ENCODE measurements at regions not wholly inside any gene's neighbourhood (a gene's known extent, or its start where the extent isn't known, plus 50 kb on each side); places are given as distances from the start of the nearest gene placed in this dataset.

GRCh38 chr4:125688841-125689240 lies 374.1 kb downstream of the FAT4 start:
- no peak for TF ChIP-seq CTCF (IDR thresholded peaks at IDR 0.05; ENCODE audit: low read depth, low read length)
- no peak for DNase-seq
- H3K36me3 ChIP-seq: no peaks in the 10 kb centered on the region
- no peaks in the 10 kb centered on the region for H3K9me3 ChIP-seq
- no peaks in the 10 kb centered on the region for H3K4me1 ChIP-seq
- no peaks in the 10 kb centered on the region for H3K27me3 ChIP-seq
- H3K4me3 ChIP-seq (ENCODE audit: low read depth, low read length): no peak overlapping the region

GRCh38 chr4:125689805-125690204 lies 375.1 kb downstream of the FAT4 start:
- Histone ChIP-seq H3K27me3 (no peaks in the 10 kb centered on the region), H3K36me3 (no peaks in the 10 kb centered on the region), H3K4me1 (no peaks in the 10 kb centered on the region), H3K4me3 (ENCODE audit: low read depth, low read length) (no peak overlapping the region), H3K9me3 (no peaks in the 10 kb centered on the region)
- TF ChIP-seq CTCF (IDR thresholded peaks at IDR 0.05; ENCODE audit: low read depth, low read length): no peak
- no peak for DNase-seq

- no peaks in the 10 kb centered on the region for H3K27me3 ChIP-seq
- H3K36me3 ChIP-seq: no peaks in the 10 kb centered on the region
- no peaks in the 10 kb centered on the region for H3K9me3 ChIP-seq
- H3K4me1 ChIP-seq: no peaks in the 10 kb centered on the region
- no peak overlapping the region for H3K4me3 ChIP-seq (ENCODE audit: low read depth, low read length)
- no peak for DNase-seq
- no peak for TF ChIP-seq CTCF (IDR thresholded peaks at IDR 0.05; ENCODE audit: low read depth, low read length)
Measured at GRCh38 chr4:125693228-125693627, 378.5 kb downstream of the FAT4 start.

GRCh38 chr4:125702406-125702805 lies 387.7 kb downstream of the FAT4 start:
- no peak overlapping the region for H3K4me3 ChIP-seq (ENCODE audit: low read depth, low read length)
- H3K9me3 ChIP-seq: no peaks in the 10 kb centered on the region
- H3K36me3 ChIP-seq: no peaks in the 10 kb centered on the region
- no peak for TF ChIP-seq CTCF (IDR thresholded peaks at IDR 0.05; ENCODE audit: low read depth, low read length)
- H3K27me3 ChIP-seq: no peaks in the 10 kb centered on the region
- no peaks in the 10 kb centered on the region; the same call in 1 of the 2 replicates for H3K4me1 ChIP-seq
- no peak for DNase-seq

GRCh38 chr4:125703443-125703842 lies 388.7 kb downstream of the FAT4 start:
- no peaks in the 10 kb centered on the region for H3K9me3 ChIP-seq
- H3K4me1 ChIP-seq: no peaks in the 10 kb centered on the region; the same call in 1 of the 2 replicates
- TF ChIP-seq CTCF (IDR thresholded peaks at IDR 0.05; ENCODE audit: low read depth, low read length): no peak
- DNase-seq: no peak
- H3K36me3 ChIP-seq: no peaks in the 10 kb centered on the region
- no peak overlapping the region for H3K4me3 ChIP-seq (ENCODE audit: low read depth, low read length)
- no peaks in the 10 kb centered on the region for H3K27me3 ChIP-seq

GRCh38 chr4:125704726-125705125 lies 390.0 kb downstream of the FAT4 start:
- no peaks in the 10 kb centered on the region for H3K36me3 ChIP-seq
- H3K4me3 ChIP-seq (ENCODE audit: low read depth, low read length): no peak overlapping the region
- no peaks in the 10 kb centered on the region for H3K9me3 ChIP-seq
- no peaks in the 10 kb centered on the region for H3K27me3 ChIP-seq
- no peaks in the 10 kb centered on the region; the same call in 1 of the 2 replicates for H3K4me1 ChIP-seq
- no peak for DNase-seq
- TF ChIP-seq CTCF (IDR thresholded peaks at IDR 0.05; ENCODE audit: low read depth, low read length): no peak

Measured in BE2C (cell line).